Body of pancreas (tissue), 4 donors: ENCODE measurements at regions not wholly inside any gene's neighbourhood (a gene's known extent, or its start where the extent isn't known, plus 50 kb on each side); places are given as distances from the start of the nearest gene placed in this dataset.

Experiments used
- CTCF ChIP-seq, 7 experiments: fragments of 450-650 bp in 4 of 7; fragments of 200-600 bp in 3 of 7; sonication (generic) in 3 of 7; IDR thresholded peaks; one replicate each; pipeline ENCODE4 v1.5.1; 2016 to 2019; ENCODE audit warnings: antibody characterized with exemption in 7 of 7
- POLR2A ChIP-seq, 3 donors: fragments of 450-650 bp; IDR thresholded peaks; one replicate each; pipeline ENCODE4 v1.6.1; 2016; ENCODE audit warnings: antibody characterized with exemption in 3 of 3, mild to moderate bottlenecking in 2 of 3

GRCh38 chr3:82143661-82144412 is 382.4 kb upstream of the GBE1 start:
- no peak for TF ChIP-seq CTCF (IDR thresholded peaks at IDR 0.05)
- no peak for TF ChIP-seq POLR2A (IDR thresholded peaks at IDR 0.05)
